ENCODE measurements at regions not wholly inside any gene's neighbourhood (a gene's known extent, or its start where the extent isn't known, plus 50 kb on each side); places are given as distances from the start of the nearest gene placed in this dataset.

DNA sequence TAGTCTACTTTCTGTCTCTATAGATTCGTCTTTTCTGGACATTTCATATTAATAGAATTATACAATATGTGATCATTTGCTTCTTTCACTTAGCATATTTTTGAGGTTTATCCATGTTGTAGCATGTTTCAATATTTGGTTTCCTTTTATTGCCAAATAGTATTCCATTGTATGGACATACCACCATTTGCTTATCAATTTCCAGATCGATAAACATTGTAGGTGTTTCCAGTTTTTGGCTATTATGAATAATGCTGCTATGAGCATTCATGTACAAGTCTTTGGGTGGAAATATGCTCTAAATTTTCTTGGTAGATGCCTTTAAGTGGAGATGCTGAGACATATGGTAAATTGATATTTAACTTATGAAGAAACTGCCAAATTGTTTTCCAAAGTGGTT lies 114.1 kb downstream of the RND3 start:
- Histone ChIP-seq H3K27me3 (ENCODE audit: insufficient read depth, low read length, poor library complexity, severe bottlenecking) (no peaks in the 10 kb centered on the region), H3K4me3 (ENCODE audit: low read length, poor library complexity, severe bottlenecking) (no peak overlapping the region), H3K9ac (ENCODE audit: low read depth, low read length, poor library complexity, severe bottlenecking) (no peak overlapping the region), H3K79me2 (ENCODE audit: insufficient read depth, low read length) (no peaks in the 10 kb centered on the region), H3K9me3 (ENCODE audit: insufficient read depth, low read depth, low read length) (no peaks in the 10 kb centered on the region), H3K4me2 (ENCODE audit: low read depth, low read length, poor library complexity, severe bottlenecking) (no peak overlapping the region), H3K9me2 (replicated peaks; ENCODE audit: low read depth, low read length) (no peaks in the 10 kb centered on the region), H4K20me1 (ENCODE audit: insufficient read depth, low read length, poor library complexity, severe bottlenecking) (no peaks in the 10 kb centered on the region), H2AFZ (ENCODE audit: low read length) (no peak overlapping the region), H3K4me1 (ENCODE audit: insufficient read depth, low read length, poor library complexity, severe bottlenecking) (no peaks in the 10 kb centered on the region), H3F3A (ENCODE audit: low read depth) (no peaks in the 10 kb centered on the region), H3K36me3 (ENCODE audit: insufficient read depth, low read length) (no peaks in the 10 kb centered on the region)
- no peak for TF ChIP-seq CTCF (conservative IDR thresholded peaks at IDR 0.05; ENCODE audit: low read length)
- TF ChIP-seq EZH2phosphoT487 (IDR thresholded peaks at IDR 0.05; ENCODE audit: borderline replicate concordance) = no peak

- no peaks in the 10 kb centered on the region for H3F3A ChIP-seq (ENCODE audit: low read depth)
- no peaks in the 10 kb centered on the region for H3K4me1 ChIP-seq (ENCODE audit: insufficient read depth, low read length, poor library complexity, severe bottlenecking)
- H3K4me3 ChIP-seq (ENCODE audit: low read length, poor library complexity, severe bottlenecking) = no peak overlapping the region
- H3K36me3 ChIP-seq (ENCODE audit: insufficient read depth, low read length) = no peaks in the 10 kb centered on the region
- no peaks in the 10 kb centered on the region for H4K20me1 ChIP-seq (ENCODE audit: insufficient read depth, low read length, poor library complexity, severe bottlenecking)
- no peaks in the 10 kb centered on the region for H3K79me2 ChIP-seq (ENCODE audit: insufficient read depth, low read length)
- no peaks in the 10 kb centered on the region for H3K9me3 ChIP-seq (ENCODE audit: insufficient read depth, low read depth, low read length)
- H3K27me3 ChIP-seq (ENCODE audit: insufficient read depth, low read length, poor library complexity, severe bottlenecking) = no peaks in the 10 kb centered on the region
- no peak overlapping the region for H3K4me2 ChIP-seq (ENCODE audit: low read depth, low read length, poor library complexity, severe bottlenecking)
- H3K9me2 ChIP-seq (replicated peaks; ENCODE audit: low read depth, low read length) = no peaks in the 10 kb centered on the region
- no peak for TF ChIP-seq EZH2phosphoT487 (IDR thresholded peaks at IDR 0.05; ENCODE audit: borderline replicate concordance)
- no peak for TF ChIP-seq CTCF (conservative IDR thresholded peaks at IDR 0.05; ENCODE audit: low read length)
- H3K9ac ChIP-seq (ENCODE audit: low read depth, low read length, poor library complexity, severe bottlenecking) = no peak overlapping the region
- no peak overlapping the region for H2AFZ ChIP-seq (ENCODE audit: low read length)
Measured at GRCh38 chr2:150371044-150371818, 116.2 kb downstream of the RND3 start.

- H3K27me3 ChIP-seq (ENCODE audit: insufficient read depth, low read length, poor library complexity, severe bottlenecking) = no peaks in the 10 kb centered on the region
- no peaks in the 10 kb centered on the region for H4K20me1 ChIP-seq (ENCODE audit: insufficient read depth, low read length, poor library complexity, severe bottlenecking)
- no peak overlapping the region for H3K4me3 ChIP-seq (ENCODE audit: low read length, poor library complexity, severe bottlenecking)
- TF ChIP-seq CTCF (conservative IDR thresholded peaks at IDR 0.05; ENCODE audit: low read length) = no peak
- no peak for TF ChIP-seq EZH2phosphoT487 (IDR thresholded peaks at IDR 0.05; ENCODE audit: borderline replicate concordance)
- no peak overlapping the region for H2AFZ ChIP-seq (ENCODE audit: low read length)
- no peaks in the 10 kb centered on the region for H3K9me3 ChIP-seq (ENCODE audit: insufficient read depth, low read depth, low read length)
- no peaks in the 10 kb centered on the region for H3F3A ChIP-seq (ENCODE audit: low read depth)
- H3K9me2 ChIP-seq (replicated peaks; ENCODE audit: low read depth, low read length) = no peaks in the 10 kb centered on the region
- no peak overlapping the region for H3K9ac ChIP-seq (ENCODE audit: low read depth, low read length, poor library complexity, severe bottlenecking)
- no peaks in the 10 kb centered on the region for H3K36me3 ChIP-seq (ENCODE audit: insufficient read depth, low read length)
- no peaks in the 10 kb centered on the region for H3K79me2 ChIP-seq (ENCODE audit: insufficient read depth, low read length)
- no peak overlapping the region for H3K4me2 ChIP-seq (ENCODE audit: low read depth, low read length, poor library complexity, severe bottlenecking)
- H3K4me1 ChIP-seq (ENCODE audit: insufficient read depth, low read length, poor library complexity, severe bottlenecking) = no peaks in the 10 kb centered on the region
Measured at GRCh38 chr2:150370561-150370960, 116.9 kb downstream of the RND3 start.

Measured in Loucy (cell line).